Endodermal cell (in vitro differentiated cells): ENCODE measurements at regions not wholly inside any gene's neighbourhood (a gene's known extent, or its start where the extent isn't known, plus 50 kb on each side); places are given as distances from the start of the nearest gene placed in this dataset.

Experiments
- DNase-seq: peaks from one replicate; pipeline ENCODE4 v3.0.0-alpha.2; 2017
- H3K27ac ChIP-seq: 2 replicates; pipeline ENCODE4 v1.5.1; 2013; ENCODE audit warnings: mild to moderate bottlenecking, low read depth, low read length, moderate library complexity
- H3K27me3 ChIP-seq: 2 replicates; pipeline ENCODE4 v1.6.1; 2013; ENCODE audit warnings: mild to moderate bottlenecking, low read length, moderate library complexity; ENCODE audit not compliant: insufficient read depth, control insufficient read depth, poor library complexity, severe bottlenecking
- H3K36me3 ChIP-seq: 2 replicates; pipeline ENCODE4 v1.7.0; 2013; ENCODE audit warnings: mild to moderate bottlenecking, low read length, moderate library complexity; ENCODE audit not compliant: control insufficient read depth, insufficient read depth
- H3K4me1 ChIP-seq: one replicate; pipeline ENCODE4 v1.7.0; 2013; ENCODE audit warnings: low read length; ENCODE audit not compliant: control insufficient read depth, insufficient read depth
- H3K4me3 ChIP-seq: 2 replicates; pipeline ENCODE4 v1.5.1; 2013; ENCODE audit warnings: mild to moderate bottlenecking, low read length, moderate library complexity
- H3K9ac ChIP-seq: 2 replicates; pipeline ENCODE4 v1.6.1; 2013; ENCODE audit warnings: mild to moderate bottlenecking, low read length, moderate library complexity; ENCODE audit not compliant: poor library complexity, severe bottlenecking; ENCODE audit errors: extremely low read depth
- H3K9me3 ChIP-seq: 2 replicates; pipeline ENCODE4 v1.6.1; 2013; ENCODE audit warnings: mild to moderate bottlenecking, low read length, moderate library complexity; ENCODE audit not compliant: control insufficient read depth
- H3K27ac Mint-ChIP-seq: 2 replicates; pipeline ENCODE4 v1.8.0; 2020; ENCODE audit warnings: mixed read lengths
- H3K27me3 Mint-ChIP-seq: 2 replicates; pipeline ENCODE4 v1.8.0; 2021; ENCODE audit warnings: mild to moderate bottlenecking, mixed read lengths; ENCODE audit not compliant: insufficient read depth
- H3K36me3 Mint-ChIP-seq: 2 replicates; pipeline ENCODE4 v1.8.0; 2020; ENCODE audit warnings: low read depth, mixed read lengths
- H3K4me1 Mint-ChIP-seq: 2 replicates; pipeline ENCODE4 v1.8.0; 2020; ENCODE audit warnings: mixed read lengths
- H3K4me3 Mint-ChIP-seq: 2 replicates; pipeline ENCODE4 v1.8.0; 2020; ENCODE audit warnings: mild to moderate bottlenecking, moderate library complexity, mixed read lengths
- H3K9me3 Mint-ChIP-seq: 2 replicates; pipeline ENCODE4 v1.8.0; 2020; ENCODE audit warnings: mild to moderate bottlenecking, mixed read lengths
- CTCF ChIP-seq: fragments of 200-600 bp; sonication (generic); conservative IDR thresholded peaks from 2 replicates; pipeline ENCODE4 v1.5.0; 2021; ENCODE audit warnings: antibody characterized with exemption, mild to moderate bottlenecking
- WGBS, 2 experiments: methylation state at CpG; one replicate each; pipeline versions ENCODE4 v1.1.5 to v1.1.7; 2013; ENCODE audit warnings: missing lambda C conversion rate in 2 of 2, mixed read lengths in 1 of 2; ENCODE audit not compliant: insufficient coverage in 1 of 2, insufficient read length in 1 of 2; 5-methylcytosine and 5-hydroxymethylcytosine counted together

- H3K4me1 Mint-ChIP-seq: peaks cover 16% of the 10 kb centered on the region
- 1 to 3% methylated on average over 15 to 26 of the region's 26 CpGs for WGBS, 2 experiments
- peak; percentile 63 for DNase-seq
- no peak overlapping the region for H3K27ac ChIP-seq
- H3K9me3 Mint-ChIP-seq: no peaks in the 10 kb centered on the region
- H3K27ac Mint-ChIP-seq: no peak overlapping the region
- no peak for TF ChIP-seq CTCF
- no peak overlapping the region for H3K9ac ChIP-seq
- H3K4me1 ChIP-seq: peaks cover 4% of the 10 kb centered on the region
- peaks cover 30% of the 10 kb centered on the region for H3K27me3 Mint-ChIP-seq
- H3K9me3 ChIP-seq: no peaks in the 10 kb centered on the region
- H3K36me3 ChIP-seq: no peaks in the 10 kb centered on the region
- no peaks in the 10 kb centered on the region for H3K36me3 Mint-ChIP-seq
- H3K4me3 Mint-ChIP-seq: peak overlapping the region; percentile 66
- peak overlapping the region; percentile 83 for H3K4me3 ChIP-seq
- peaks cover 98% of the 10 kb centered on the region for H3K27me3 ChIP-seq
Measured at GRCh38 chr11:16612566-16613261, 125.7 kb upstream of the C11orf58 start.

- H3K36me3 Mint-ChIP-seq: no peaks in the 10 kb centered on the region
- no peak overlapping the region for H3K27ac Mint-ChIP-seq
- no peak overlapping the region for H3K4me3 Mint-ChIP-seq
- H3K9ac ChIP-seq: no peak overlapping the region
- no peak overlapping the region for H3K27ac ChIP-seq
- DNase-seq: peak; percentile 68
- H3K4me3 ChIP-seq: peak overlapping the region; percentile 30
- H3K27me3 Mint-ChIP-seq: peaks cover 25% of the 10 kb centered on the region
- peaks cover 16% of the 10 kb centered on the region for H3K4me1 Mint-ChIP-seq
- peaks cover 4% of the 10 kb centered on the region for H3K4me1 ChIP-seq
- no peaks in the 10 kb centered on the region for H3K9me3 ChIP-seq
- WGBS, 2 experiments: 9 to 20% methylated on average over 6 to 11 of the region's 11 CpGs
- TF ChIP-seq CTCF: no peak
- peaks cover 98% of the 10 kb centered on the region for H3K27me3 ChIP-seq
- H3K9me3 Mint-ChIP-seq: no peaks in the 10 kb centered on the region
- H3K36me3 ChIP-seq: no peaks in the 10 kb centered on the region
Measured at GRCh38 chr11:16611926-16612565, 126.4 kb upstream of the C11orf58 start.

GRCh38 chr11:16611401-16611921 is 127.0 kb upstream of the C11orf58 start:
- Histone ChIP-seq H3K36me3 (no peaks in the 10 kb centered on the region), H3K27me3 (peaks cover 98% of the 10 kb centered on the region), H3K4me1 (peaks cover 4% of the 10 kb centered on the region), H3K9me3 (no peaks in the 10 kb centered on the region), H3K9ac (no peak overlapping the region), H3K4me3 (peak overlapping the region; percentile 30), H3K27ac (no peak overlapping the region)
- H3K4me3 Mint-ChIP-seq: no peak overlapping the region
- no peak overlapping the region for H3K27ac Mint-ChIP-seq
- H3K4me1 Mint-ChIP-seq: peaks cover 19% of the 10 kb centered on the region
- WGBS, 2 experiments: 3 to 9% methylated on average over 8 to 14 of the region's 14 CpGs
- H3K9me3 Mint-ChIP-seq: no peaks in the 10 kb centered on the region
- H3K27me3 Mint-ChIP-seq: peaks cover 22% of the 10 kb centered on the region
- no peak for TF ChIP-seq CTCF
- DNase-seq: no peak
- H3K36me3 Mint-ChIP-seq: no peaks in the 10 kb centered on the region
